GM19452 (cell line): ENCODE measurements at regions not wholly inside any gene's neighbourhood (a gene's known extent, or its start where the extent isn't known, plus 50 kb on each side); places are given as distances from the start of the nearest gene placed in this dataset.
"Not testable (repeated sequence)": the region's sequence is repeated elsewhere in the genome, so short reads cannot be mapped to it uniquely, and the experiment has no call there.

ENCODE experiments used
- ATAC-seq: cut with Tn5 transposase; IDR thresholded peaks from one replicate; pipeline ENCODE4 v1.9.1; 2021; ENCODE audit not compliant: unreplicated experiment

DNA sequence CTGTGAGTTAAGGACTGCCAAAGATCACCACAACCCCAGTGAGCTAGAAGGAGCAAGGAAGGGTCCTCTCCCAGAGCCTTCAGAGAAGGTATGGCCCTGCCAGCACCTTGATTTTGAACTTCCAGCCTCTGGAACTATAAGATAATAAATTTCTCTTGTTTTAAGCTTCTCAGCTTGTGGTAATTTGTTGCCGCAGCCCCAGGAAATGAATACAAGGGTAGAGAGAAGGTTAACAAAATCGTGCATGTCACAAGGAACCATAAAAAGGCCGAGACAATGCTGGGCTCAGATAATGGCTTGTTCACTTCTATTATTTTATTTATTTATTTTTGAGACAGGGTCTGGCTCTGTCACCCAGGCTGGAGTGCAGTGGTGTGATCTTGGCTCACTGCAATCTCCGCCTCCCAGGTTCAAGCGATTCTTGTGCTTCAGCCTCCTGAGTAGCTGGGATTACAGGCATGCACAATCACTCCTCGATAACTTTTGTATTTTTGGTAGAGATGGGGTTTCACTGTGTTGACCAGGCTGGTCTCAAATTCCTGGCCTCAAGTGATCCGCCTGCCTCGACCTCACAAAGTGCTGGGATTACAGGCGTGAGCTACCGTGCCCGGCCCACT lies 71.5 kb downstream of the WSB1 start:
- not testable (repeated sequence) for ATAC-seq

GRCh38 chr17:27366437-27366836 lies 72.5 kb downstream of the WSB1 start:
- no peak for ATAC-seq

DNA sequence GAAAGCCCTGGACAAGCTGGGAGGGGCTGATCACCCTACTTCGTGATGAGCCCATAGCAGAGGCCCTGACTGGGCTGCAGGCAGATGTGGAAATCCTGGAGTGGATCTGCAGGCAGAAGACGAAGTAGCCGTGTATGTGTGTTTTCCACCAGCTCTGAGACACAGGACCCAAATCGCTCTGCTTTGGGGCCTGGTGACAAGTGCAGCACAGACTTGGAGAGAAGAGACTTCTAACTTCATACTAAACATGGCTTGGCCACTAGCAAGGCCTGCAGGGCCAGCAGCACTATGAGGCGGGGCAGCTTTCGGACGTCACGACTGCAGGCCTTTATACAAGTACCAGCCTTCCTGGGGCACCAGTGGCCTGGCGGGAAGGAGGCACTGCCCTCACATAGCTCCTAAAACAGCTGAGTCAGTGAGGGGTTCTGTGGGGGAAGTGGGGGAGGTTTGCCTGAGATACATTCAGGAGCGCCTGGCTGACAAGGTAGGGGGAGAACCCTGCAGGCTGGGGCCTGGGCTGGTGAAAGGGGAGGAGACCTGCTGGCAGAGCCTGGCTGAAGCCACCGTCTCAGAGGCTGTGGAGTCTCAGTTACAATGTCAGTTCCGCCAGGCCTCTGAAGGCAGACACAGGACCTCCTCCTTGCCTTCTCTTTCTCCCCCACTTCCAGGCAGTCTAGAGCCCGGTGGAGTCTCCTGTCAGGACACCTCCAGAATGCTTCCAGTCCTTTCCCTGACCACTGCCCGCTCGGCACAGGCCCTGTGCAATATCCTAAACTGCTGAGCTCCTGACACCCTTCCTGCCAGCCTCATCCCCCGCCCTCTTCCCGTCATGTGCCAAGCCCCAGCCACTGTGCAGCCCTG lies 73.4 kb downstream of the WSB1 start:
- no peak for ATAC-seq

GRCh38 chr17:27368151-27368795 lies 74.4 kb downstream of the WSB1 start:
- no peak for ATAC-seq

DNA sequence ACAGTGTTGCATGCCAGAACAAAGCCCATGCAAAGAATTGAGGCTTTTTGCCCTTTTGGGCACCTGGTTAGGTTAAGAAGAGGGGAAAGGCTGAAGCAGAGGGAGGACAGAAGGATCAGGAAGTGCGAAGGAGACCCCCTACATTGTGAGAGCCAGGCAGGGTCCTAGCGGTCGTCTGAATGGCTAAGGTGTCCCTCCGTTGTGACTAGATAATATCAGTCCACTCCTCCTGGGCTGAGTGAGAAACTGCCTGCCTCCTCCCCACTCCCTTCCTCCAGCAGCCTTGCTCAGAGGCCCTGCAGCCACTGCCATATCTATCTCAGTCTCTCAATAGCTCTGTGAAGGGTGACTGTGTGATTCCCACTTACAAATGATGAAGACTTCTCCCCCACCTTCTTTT lies 75.1 kb downstream of the WSB1 start:
- ATAC-seq = no peak

GRCh38 chr17:27370776-27371175 lies 76.9 kb downstream of the WSB1 start:
- ATAC-seq = no peak

DNA sequence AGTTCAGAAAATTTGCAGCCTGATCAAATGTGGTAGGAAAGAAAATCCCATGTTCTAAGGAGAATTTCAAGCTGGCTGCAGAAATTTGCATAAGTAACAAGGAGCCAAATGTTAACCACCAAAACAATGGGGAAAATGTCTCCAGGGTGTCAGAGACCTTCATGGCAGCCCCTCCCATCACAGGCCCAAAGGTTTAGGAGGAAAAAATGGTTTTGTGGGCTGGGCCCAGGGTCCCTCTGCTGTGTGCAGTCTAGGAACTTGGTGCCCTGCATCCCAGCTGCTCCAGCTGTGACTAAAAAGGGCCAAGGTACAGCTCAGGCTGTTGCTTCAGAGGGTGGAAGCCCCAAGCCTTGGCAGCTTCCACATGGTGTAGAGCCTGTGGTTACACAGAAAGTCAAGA lies 79.8 kb downstream of the WSB1 start:
- not testable (repeated sequence) for ATAC-seq

DNA sequence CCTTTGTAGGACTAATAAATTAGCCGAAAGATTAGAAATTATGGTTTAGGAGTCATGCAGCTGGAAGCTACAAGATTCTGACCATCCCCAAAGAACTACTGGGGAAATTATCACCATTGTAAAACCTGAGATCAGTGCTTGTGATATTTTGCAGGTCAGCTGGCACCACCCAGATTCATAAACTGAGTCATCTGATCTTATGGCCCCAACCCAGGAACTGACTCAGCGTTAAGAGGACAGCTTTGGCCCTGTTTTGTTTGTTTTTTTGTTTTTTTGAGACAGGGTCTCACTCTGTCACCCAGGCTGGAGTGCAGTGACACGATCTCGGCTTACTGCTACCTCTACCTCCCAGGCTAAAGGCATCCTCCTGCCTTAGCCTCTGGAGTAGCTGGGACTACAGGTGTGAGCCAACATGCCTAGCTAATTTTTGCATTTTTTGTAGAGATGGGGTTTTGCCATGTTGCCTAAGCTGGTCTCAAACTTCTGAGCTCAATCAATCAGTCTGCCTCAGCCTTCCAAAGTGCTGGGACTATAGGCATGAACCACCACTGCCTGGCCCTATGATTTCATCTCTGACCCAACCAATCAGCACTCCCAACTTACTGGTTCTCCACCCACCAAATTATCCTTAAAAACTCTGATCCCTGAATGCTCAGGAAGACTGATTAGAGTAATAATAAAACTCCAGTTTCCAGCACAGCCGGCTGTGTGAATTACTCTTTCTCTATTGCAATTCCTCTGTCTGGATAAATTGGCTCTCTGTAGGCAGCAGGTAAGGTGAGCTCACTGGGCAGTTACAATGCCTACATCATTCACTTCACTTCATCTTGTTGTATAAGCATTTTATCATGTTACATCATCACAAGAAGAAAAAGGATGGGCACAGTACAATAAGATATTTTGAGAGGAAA lies 79.4 kb upstream of the KSR1 start:
- ATAC-seq = no peak

DNA sequence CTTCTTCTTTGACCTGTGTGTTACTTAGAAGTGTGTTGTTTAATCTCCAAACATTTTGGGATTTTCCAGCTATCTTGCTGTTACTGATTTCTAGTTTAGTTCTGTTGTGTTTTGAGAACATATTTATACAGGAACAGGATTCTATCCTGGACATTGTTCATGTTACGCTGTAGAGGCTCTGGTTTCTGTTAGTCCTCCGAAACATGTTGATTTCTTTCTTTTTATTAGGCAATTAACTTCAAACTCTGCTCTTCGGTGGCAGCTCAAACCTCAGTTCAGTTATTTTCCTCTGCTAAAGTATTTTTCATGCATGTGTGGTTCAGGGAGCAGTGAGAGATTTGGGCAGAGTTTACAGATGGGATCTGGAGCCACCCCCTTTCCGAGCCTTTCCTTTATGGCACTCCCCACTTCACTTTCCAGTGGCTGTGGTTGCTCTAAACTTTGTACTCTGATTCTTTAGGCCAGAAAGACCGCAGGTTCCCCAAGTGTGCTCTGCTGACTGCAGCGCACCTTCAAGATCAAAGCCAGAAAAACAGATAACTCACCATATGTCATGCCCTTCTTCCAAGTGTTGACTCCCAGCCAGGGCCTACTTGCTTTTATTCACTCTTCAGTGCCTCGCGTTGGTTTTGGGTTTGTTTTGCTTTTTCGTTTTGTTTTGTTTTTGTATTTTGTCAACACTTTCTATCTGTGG lies 77.6 kb upstream of the KSR1 start:
- no peak for ATAC-seq

DNA sequence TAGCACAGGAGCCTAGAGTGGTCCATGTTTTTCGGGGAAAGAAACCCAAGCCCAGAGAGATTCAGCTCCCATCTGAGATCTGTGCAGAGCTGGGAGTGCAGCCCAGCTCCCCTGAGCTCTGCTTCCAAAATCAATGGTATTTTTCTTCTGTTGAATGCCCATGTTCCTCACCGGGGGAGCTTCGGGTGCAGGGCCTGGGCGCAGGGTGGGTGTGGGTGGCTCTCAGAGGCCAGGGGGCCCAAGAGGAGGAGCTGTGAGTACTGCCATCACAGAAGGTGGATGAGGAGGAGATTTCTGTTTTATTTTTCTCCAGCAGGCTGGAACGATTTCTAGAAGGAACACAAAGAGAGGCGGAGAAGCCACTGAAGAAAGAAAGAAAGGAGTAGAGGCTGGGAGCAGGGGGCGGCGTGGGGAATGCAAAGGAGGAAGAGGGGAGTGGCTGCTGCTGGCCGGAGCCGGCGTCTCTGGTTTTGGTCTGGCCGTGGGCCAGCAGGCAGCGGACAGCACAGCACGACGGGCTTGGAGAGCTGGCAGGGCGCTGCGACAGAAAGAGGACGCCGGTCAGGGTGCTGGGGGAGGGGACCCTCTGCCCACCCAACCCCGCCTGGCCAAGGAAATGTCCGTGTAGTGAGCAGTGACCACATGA lies 76.2 kb upstream of the KSR1 start:
- no peak for ATAC-seq

DNA sequence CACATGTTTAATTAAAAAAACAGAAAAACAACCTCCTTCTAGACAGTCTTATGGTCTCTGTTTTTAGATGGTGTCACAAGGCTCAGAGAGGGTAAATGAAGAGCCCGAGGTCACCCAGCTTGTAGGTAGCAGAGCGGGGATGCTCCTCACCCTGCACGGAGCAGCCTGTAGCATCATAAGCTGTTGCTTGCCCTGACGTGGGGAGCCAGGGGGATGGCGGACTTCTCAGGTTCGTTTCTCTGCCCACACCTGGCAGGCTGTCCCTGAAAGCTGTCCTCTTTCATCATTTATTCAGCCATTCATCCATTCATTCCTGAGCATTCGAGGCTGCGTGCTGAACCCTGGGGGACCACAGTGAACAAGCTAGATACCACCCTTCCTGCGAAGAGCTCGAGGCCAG lies 75.7 kb upstream of the KSR1 start:
- ATAC-seq = no peak

DNA sequence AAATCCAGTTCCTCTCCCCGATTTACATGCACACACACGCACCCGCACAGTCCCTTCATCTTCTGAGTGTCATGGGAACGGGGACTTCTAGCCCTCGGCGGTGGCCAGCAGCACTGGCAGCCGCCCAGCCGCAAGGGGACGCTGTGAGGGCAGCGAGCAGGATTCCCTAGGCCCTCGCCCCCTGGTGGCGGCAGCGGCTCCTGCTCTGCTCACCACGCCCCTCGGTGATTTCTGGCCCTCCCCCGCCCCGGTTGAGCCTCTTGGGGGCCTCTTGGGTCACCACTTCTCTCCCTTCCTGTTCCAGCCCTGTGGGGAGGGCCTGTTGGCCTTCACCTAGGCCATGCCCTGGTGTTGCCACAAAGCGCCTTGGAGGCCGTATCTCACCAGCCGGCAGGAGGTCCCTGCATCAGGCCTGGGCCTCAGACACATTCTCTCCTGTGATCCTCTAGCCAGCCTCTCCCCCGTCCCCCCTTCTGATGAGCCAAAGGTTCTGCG lies 75.2 kb upstream of the KSR1 start:
- ATAC-seq = peak; percentile 78

GRCh38 chr17:27382025-27382424 lies 74.2 kb upstream of the KSR1 start:
- no peak for ATAC-seq

DNA sequence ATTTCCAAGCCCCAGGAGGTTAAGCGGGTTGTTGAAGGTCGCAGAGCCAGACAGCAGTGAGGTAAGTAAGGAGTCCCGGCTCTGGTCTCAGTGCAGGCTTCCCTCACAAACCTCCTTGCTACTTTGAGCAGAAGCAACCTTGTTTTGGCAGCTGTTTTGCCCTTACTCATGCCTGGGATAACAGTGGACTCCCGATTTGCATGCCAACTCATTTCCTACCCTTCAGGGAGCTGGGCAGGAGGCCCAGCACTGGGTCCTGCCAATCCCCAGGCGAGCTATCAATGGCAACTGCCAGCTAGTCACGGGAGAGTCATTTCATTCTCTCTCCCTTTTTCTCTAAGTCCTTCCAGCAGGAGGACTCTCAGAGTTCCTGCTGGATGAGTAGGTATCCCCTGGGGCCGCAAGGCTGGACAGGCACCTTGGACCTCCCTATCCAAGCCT lies 72.0 kb upstream of the KSR1 start:
- no peak for ATAC-seq

DNA sequence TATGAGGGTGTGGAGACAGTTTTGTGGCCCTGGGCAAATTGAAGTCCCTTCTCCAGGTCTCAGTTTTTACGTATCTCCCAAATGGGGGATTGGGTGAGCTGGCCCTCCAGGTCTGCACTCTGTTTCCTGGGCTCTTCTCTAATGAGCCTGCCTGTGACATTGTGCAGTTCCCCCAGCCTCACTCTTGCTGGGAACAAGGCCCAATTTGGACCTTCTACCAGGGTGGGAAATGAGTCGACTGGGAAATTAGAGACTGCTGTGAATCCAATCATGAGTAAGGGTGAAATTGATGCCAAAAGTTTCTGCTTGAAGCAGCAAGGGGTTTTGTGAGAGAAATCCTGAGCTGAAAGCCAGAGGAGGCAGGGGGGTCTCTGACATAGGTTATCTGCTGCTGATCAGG lies 71.5 kb upstream of the KSR1 start:
- no peak for ATAC-seq

- ATAC-seq = no peak
These were observed 70.6 kb upstream of the KSR1 start for GRCh38 chr17:27385626-27386025.

DNA sequence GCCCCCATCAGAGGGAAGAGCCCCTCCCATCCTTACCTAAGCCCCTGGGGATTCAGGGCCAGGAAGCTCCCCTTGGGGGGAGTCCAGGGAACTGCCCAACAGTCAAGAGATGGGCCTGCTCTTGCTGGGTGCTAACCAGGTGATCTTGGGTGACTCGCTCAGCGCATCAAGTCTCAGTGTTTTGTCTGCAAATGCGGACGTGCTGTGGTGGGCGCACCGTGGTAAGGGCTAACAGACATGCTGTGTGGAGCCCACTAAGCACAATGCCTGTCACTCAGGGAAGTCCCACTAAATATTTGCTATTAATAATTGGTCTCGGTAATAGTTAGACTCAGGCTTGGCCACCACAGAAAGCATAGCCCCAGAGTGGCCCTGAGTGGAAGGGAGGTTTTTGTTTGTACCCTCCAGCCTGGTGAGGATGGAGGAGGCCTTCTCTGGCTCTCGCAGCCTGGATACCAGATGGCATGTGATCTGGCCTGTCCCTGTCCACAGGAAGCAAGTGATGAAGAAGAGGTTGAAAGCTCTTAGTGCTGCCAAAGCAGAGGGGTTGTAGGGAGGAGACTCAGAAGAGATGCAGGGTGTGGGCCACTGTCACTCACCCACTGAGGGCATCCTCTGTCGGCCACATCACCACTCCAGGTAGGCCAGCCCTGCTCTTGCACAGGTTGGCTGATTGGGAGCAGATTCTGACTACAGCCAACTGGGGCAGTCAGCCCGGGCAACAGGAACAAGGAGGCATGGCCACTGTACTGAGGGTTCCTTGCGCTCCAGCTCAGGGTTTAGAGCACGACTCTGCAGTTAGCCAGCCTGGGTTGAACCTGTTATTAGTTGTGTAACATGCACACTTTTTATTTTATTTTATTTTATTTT lies 69.8 kb upstream of the KSR1 start:
- no peak for ATAC-seq

GRCh38 chr17:27389542-27390140 lies 66.6 kb upstream of the KSR1 start:
- ATAC-seq = no peak
